PC-9 (cell line): ENCODE measurements at regions not wholly inside any gene's neighbourhood (a gene's known extent, or its start where the extent isn't known, plus 50 kb on each side); places are given as distances from the start of the nearest gene placed in this dataset.

Source experiments
- BruUV-seq: library from RNA; stranded (reverse); fragments of 400-500 nt; replicated peaks from 2 replicates; lab custom pipeline; 2021; lab: Mats Ljungman, UMichigan
- CTCF ChIA-PET: fragments of 300-600 bp; sonication (Branson Sonifier 250); formaldehyde crosslinking; loops from one replicate; lab custom pipeline; 2022; ENCODE audit warnings: antibody characterized with exemption; lab: Charles Lee
- POLR2A ChIA-PET: fragments of 300-600 bp; sonication (Branson Sonifier 250); formaldehyde crosslinking; loops from one replicate; lab custom pipeline; 2022; ENCODE audit warnings: antibody characterized with exemption; ENCODE audit not compliant: unreplicated experiment; lab: Charles Lee
- DNase-seq, 2 experiments: peaks; one replicate each; pipeline versions ENCODE4 v3.0.0 to v3.0.0-alpha.2; 2015 to 2022; ENCODE audit warnings: mixed read lengths in 1 of 2
- H2AFZ ChIP-seq: fragments of 200-600 bp; sonication (generic); 2 replicates; pipeline ENCODE4 v1.8.1; 2017; ENCODE audit warnings: antibody characterized with exemption
- H3F3A ChIP-seq: fragments of 200-600 bp; sonication (generic); 2 replicates; pipeline ENCODE4 v1.8.1; 2017; ENCODE audit warnings: antibody characterized with exemption, mild to moderate bottlenecking, low read depth; ENCODE audit not compliant: insufficient read depth
- H3K27ac ChIP-seq: fragments of 200-600 bp; sonication (generic); 2 replicates; pipeline ENCODE4 v1.6.1; 2016; ENCODE audit warnings: mixed run types
- H3K27me3 ChIP-seq: fragments of 200-600 bp; sonication (generic); 2 replicates; pipeline ENCODE4 v1.6.1; 2016; ENCODE audit warnings: low read depth, mixed run types; ENCODE audit not compliant: insufficient read depth
- H3K36me3 ChIP-seq: fragments of 200-600 bp; sonication (generic); 2 replicates; pipeline ENCODE4 v1.6.1; 2016; ENCODE audit warnings: low read depth, mixed run types
- H3K4me1 ChIP-seq: fragments of 200-600 bp; sonication (generic); replicated peaks from 2 replicates; pipeline ENCODE4 v1.6.1; 2016; ENCODE audit warnings: mixed run types; ENCODE audit not compliant: insufficient read depth
- H3K4me2 ChIP-seq: fragments of 200-600 bp; sonication (generic); 2 replicates; pipeline ENCODE4 v1.6.1; 2017; ENCODE audit warnings: mixed run types
- H3K4me3 ChIP-seq: fragments of 200-600 bp; sonication (generic); 2 replicates; pipeline ENCODE4 v1.6.1; 2016; ENCODE audit warnings: mixed run types
- H3K79me2 ChIP-seq: fragments of 200-600 bp; sonication (generic); 2 replicates; pipeline ENCODE4 v1.6.1; 2017; ENCODE audit warnings: low read depth, mixed run types
- H3K9me2 ChIP-seq: fragments of 200-600 bp; sonication (generic); 2 replicates; pipeline ENCODE4 v1.8.1; 2017; ENCODE audit warnings: mild to moderate bottlenecking; ENCODE audit not compliant: insufficient read depth
- H3K9me3 ChIP-seq: fragments of 200-600 bp; sonication (generic); 2 replicates; pipeline ENCODE4 v1.8.1; 2016; ENCODE audit warnings: low read depth; ENCODE audit not compliant: insufficient read depth
- H4K20me1 ChIP-seq: fragments of 200-600 bp; sonication (generic); 2 replicates; pipeline ENCODE4 v1.8.1; 2017; ENCODE audit not compliant: insufficient read depth
- CTCF ChIP-seq: fragments of 200-600 bp; sonication (generic); conservative IDR thresholded peaks from 2 replicates; pipeline ENCODE4 v1.6.1; 2017; ENCODE audit warnings: mixed run types, antibody characterized with exemption, mild to moderate bottlenecking, moderate library complexity
- EZH2 ChIP-seq: fragments of 200-600 bp; sonication (generic); IDR thresholded peaks from 2 replicates; pipeline ENCODE4 v1.8.0; 2017; ENCODE audit warnings: antibody characterized with exemption, low read depth
- intact Hi-C: fragments of 100-400 bp; cut with micrococcal nuclease; formaldehyde crosslinking; loops from one replicate; pipeline ENCODE4 v1.10.0; 2022; ENCODE audit not compliant: unreplicated experiment

- Histone ChIP-seq H3K4me1 (no peaks in the 10 kb centered on the region), H3K79me2 (no peaks in the 10 kb centered on the region), H3K4me3 (no peak overlapping the region), H3K9me3 (peaks cover 2% of the 10 kb centered on the region), H3K27me3 (no peaks in the 10 kb centered on the region), H3K9me2 (no peaks in the 10 kb centered on the region), H3K27ac (no peak overlapping the region), H4K20me1 (no peaks in the 10 kb centered on the region), H3K4me2 (no peak overlapping the region), H3F3A (no peaks in the 10 kb centered on the region), H2AFZ (no peak overlapping the region), H3K36me3 (no peaks in the 10 kb centered on the region)
- TF ChIP-seq EZH2 (no peak), CTCF (no peak)
- DNase-seq: no peak
- CTCF ChIA-PET: no interaction called here
- intact Hi-C loops: no loop called here
- POLR2A ChIA-PET: no interaction called here
- no TSS peak for BruUV-seq
Observed at GRCh38 chr5:27144456-27144855, 106.1 kb upstream of the CDH9 start.

- BruUV-seq: no TSS peak
- intact Hi-C loops: no loop called here
- CTCF ChIA-PET: no interaction called here
- Histone ChIP-seq H3K79me2 (no peaks in the 10 kb centered on the region), H3K9me3 (no peaks in the 10 kb centered on the region; the same call in 1 of the 2 replicates), H3K27me3 (no peaks in the 10 kb centered on the region), H3K4me3 (no peak overlapping the region), H3K4me2 (no peak overlapping the region), H3F3A (no peaks in the 10 kb centered on the region), H3K9me2 (no peaks in the 10 kb centered on the region), H3K27ac (no peak overlapping the region), H3K36me3 (no peaks in the 10 kb centered on the region), H2AFZ (no peak overlapping the region), H4K20me1 (no peaks in the 10 kb centered on the region), H3K4me1 (no peaks in the 10 kb centered on the region)
- POLR2A ChIA-PET: no interaction called here
- TF ChIP-seq CTCF: no peak
- TF ChIP-seq EZH2: no peak
- no peak for DNase-seq
Observed at GRCh38 chr5:27140831-27141230, 102.4 kb upstream of the CDH9 start.

GRCh38 chr5:27130587-27130986, 92.2 kb upstream of the CDH9 start:
- TF ChIP-seq CTCF: no peak
- no peak for TF ChIP-seq EZH2
- Histone ChIP-seq H3K36me3 (no peaks in the 10 kb centered on the region), H3K4me1 (no peaks in the 10 kb centered on the region), H3K79me2 (no peaks in the 10 kb centered on the region), H3F3A (no peaks in the 10 kb centered on the region), H2AFZ (no peak overlapping the region), H4K20me1 (no peaks in the 10 kb centered on the region), H3K27me3 (no peaks in the 10 kb centered on the region), H3K27ac (no peak overlapping the region), H3K4me2 (no peak overlapping the region), H3K9me2 (no peaks in the 10 kb centered on the region), H3K4me3 (no peak overlapping the region), H3K9me3 (no peaks in the 10 kb centered on the region)
- BruUV-seq: no TSS peak
- ChIA-PET POLR2A (no interaction called here), CTCF (interaction anchor here (0.7 kb wide), 1 partner anchor 484 kb away, joined by 4 read pairs; no protein-coding TSS in a partner anchor)
- intact Hi-C loops: no loop called here
- DNase-seq: no peak
